GM19467 (cell line): ENCODE measurements at regions not wholly inside any gene's neighbourhood (a gene's known extent, or its start where the extent isn't known, plus 50 kb on each side); places are given as distances from the start of the nearest gene placed in this dataset.

Experiments
- ATAC-seq: cut with Tn5 transposase; IDR thresholded peaks from one replicate; pipeline ENCODE4 v1.9.1; 2021; ENCODE audit warnings: mild to moderate bottlenecking, moderate library complexity; ENCODE audit not compliant: unreplicated experiment

GRCh38 chr7:47191316-47191715, 390.6 kb downstream of the TNS3 start:
- ATAC-seq: no peak

GRCh38 chr7:47190462-47190861, 391.4 kb downstream of the TNS3 start:
- no peak for ATAC-seq

GRCh38 chr7:47188653-47189315, 393.1 kb downstream of the TNS3 start:
- ATAC-seq: no peak

GRCh38 chr7:47188136-47188535, 393.8 kb downstream of the TNS3 start:
- no peak for ATAC-seq

DNA sequence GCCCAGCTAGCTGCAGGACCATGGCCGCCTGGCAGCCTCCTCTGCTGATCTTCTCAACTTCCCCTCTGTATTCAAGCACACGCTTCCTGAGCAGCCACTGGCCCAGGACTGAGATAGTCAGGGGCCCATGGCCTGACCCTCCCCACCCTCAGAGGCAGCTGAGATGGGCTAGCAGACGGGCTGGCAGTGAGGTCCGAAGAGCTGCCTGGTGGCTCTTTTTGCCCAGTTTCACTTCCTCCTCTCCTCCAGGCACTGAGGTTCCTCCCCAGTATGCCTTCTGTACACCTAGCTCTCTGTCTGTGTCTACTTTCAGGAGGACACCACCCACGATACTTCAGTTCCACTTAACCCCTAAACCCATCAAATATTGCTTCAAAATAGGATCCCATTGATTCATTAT, 395.6 kb downstream of the TNS3 start:
- ATAC-seq: peak; percentile 96

DNA sequence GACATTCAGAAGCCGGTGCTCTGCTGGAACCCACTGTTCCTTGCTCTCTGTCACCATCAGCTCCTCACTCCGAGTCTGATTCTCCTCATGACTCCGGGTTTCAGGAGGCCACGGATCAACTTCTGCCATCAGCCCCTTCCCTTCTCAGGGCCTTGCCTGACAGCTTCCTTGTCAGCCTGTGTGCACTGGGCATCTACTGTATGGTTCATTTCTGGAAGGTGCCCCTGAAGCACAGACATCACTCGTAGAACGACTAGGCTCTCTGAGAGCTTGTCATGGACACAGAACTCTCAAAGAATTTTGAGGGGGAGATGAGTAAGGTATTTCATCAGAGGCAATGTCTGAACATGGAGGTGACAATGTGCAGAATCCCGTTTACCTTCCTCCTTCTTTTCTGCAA, 396.1 kb downstream of the TNS3 start:
- ATAC-seq: no peak

GRCh38 chr7:47185170-47185569, 396.7 kb downstream of the TNS3 start:
- no peak for ATAC-seq

DNA sequence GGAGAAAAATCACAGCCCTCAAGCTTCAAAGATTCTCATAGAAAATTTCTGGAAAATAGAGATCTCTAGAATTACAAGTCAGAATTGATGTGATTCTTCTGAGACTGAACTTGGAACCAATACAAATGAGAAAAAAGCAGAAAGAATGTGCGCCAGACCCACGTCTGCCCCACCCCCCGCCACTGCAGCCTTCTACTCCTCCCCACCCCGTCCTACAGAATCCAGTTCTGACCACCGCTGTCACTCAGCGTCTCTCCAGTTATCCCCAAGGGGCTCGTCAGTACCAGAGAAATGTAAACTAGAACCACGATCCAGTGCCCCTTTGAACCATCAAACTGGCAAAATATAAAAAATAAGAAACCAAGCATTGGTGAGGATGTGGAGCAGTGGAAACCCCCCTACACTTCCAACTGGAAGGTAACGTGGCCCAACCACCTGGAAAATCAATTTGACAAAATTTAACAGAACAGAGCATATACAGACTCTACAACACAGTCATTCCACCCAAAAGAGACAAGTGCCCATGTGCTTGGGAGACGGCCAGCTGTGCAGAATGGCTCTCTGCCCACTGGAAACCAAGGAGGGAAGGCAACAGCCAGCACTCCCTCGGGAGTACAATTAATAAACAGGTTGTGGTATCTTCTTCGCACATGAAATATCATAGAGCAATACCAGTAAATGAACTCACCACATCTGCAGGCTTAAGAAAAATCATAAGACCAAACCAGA, 397.9 kb downstream of the TNS3 start:
- ATAC-seq: no peak

GRCh38 chr7:47181746-47182361, 400.1 kb downstream of the TNS3 start:
- no peak for ATAC-seq

GRCh38 chr7:47180516-47180826, 401.4 kb downstream of the TNS3 start:
- no peak for ATAC-seq

- peak; percentile 55 for ATAC-seq
These were observed 401.9 kb downstream of the TNS3 start for GRCh38 chr7:47179812-47180515.

- ATAC-seq: peak; percentile 92
These were observed 409.0 kb downstream of the TNS3 start for GRCh38 chr7:47172602-47173539.

- no peak for ATAC-seq
These were observed 411.4 kb downstream of the TNS3 start for GRCh38 chr7:47170516-47170915.

- ATAC-seq: no peak
These were observed 427.1 kb downstream of the TNS3 start for GRCh38 chr7:47154791-47155190.

GRCh38 chr7:47153576-47153975, 428.3 kb downstream of the TNS3 start:
- no peak for ATAC-seq

- ATAC-seq: no peak
These were observed 428.9 kb downstream of the TNS3 start for GRCh38 chr7:47153058-47153457.

DNA sequence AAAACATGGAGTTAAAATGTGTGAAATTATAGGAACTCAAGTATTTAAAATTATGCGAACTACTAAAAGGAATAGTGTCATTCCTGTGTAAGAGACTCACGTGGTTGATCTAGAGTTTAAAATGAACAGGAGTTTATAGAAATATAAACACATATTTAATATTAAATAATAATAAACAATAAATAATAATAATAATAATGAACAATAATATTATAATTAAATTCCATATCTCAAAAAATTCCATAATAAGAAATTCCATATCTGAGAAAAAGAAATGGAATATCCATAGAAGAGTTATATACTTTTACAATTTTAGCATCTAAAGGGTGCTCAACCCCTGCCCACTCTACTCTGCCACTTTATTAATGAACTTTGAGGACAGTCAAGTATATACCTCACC, 429.6 kb downstream of the TNS3 start:
- no peak for ATAC-seq

- ATAC-seq: no peak
These were observed 431.2 kb downstream of the TNS3 start for GRCh38 chr7:47150497-47151260.

DNA sequence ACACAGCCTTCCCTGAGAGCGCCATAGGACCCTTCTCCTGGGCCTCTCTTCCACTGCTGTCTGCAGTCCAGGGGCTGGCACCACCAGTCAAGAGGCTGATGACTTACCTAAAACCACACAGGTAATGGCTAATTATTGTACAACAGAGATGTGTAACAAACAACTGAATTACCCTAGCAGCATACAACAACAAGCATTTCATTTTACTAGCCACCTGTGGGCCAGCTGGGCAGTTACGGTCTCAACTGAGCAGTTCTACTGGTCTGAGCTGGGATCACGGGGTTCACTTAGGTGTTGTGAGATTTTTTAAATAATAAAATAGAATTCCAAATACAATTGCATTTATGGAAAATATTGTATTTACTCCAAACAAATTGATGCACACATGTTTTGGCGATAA, 431.9 kb downstream of the TNS3 start:
- peak; percentile 13 for ATAC-seq
